GM23338 (cell line): ENCODE measurements at regions not wholly inside any gene's neighbourhood (a gene's known extent, or its start where the extent isn't known, plus 50 kb on each side); places are given as distances from the start of the nearest gene placed in this dataset.

Experiments used
- ATAC-seq: fragments of 200-7000 bp; cut with Tn5 transposase; 3 replicates; pipeline ENCODE4 v1.9.1; 2020
- DNase-seq: peaks from one replicate; pipeline ENCODE4 v3.0.0-alpha.2; 2015; ENCODE audit warnings: low spot score
- H2AFZ ChIP-seq: fragments of 200-600 bp; sonication (generic); 2 replicates; pipeline ENCODE4 v1.8.0; 2016; ENCODE audit warnings: antibody characterized with exemption, mild to moderate bottlenecking, moderate library complexity
- H3F3A ChIP-seq: fragments of 200-600 bp; sonication (generic); replicated peaks from 2 replicates; pipeline ENCODE4 v1.8.0; 2017; ENCODE audit warnings: antibody characterized with exemption, mixed run types, low read depth
- H3K27ac ChIP-seq: fragments of 200-600 bp; sonication (generic); 2 replicates; pipeline ENCODE4 v1.6.1; 2016; ENCODE audit warnings: low read depth
- H3K27me3 ChIP-seq: fragments of 200-600 bp; sonication (generic); 2 replicates; pipeline ENCODE4 v1.8.0; 2016; ENCODE audit warnings: mild to moderate bottlenecking, mixed run types, moderate library complexity; ENCODE audit not compliant: insufficient read depth
- H3K36me3 ChIP-seq: fragments of 200-600 bp; sonication (generic); 2 replicates; pipeline ENCODE4 v1.8.0; 2016; ENCODE audit warnings: mild to moderate bottlenecking; ENCODE audit not compliant: insufficient read depth
- H3K4me1 ChIP-seq: fragments of 200-600 bp; sonication (generic); 2 replicates; pipeline ENCODE4 v1.8.0; 2016; ENCODE audit warnings: mild to moderate bottlenecking, moderate library complexity; ENCODE audit not compliant: insufficient read depth
- H3K4me2 ChIP-seq: fragments of 200-600 bp; sonication (generic); 2 replicates; pipeline ENCODE4 v1.7.1; 2017; ENCODE audit warnings: mixed run types
- H3K4me3 ChIP-seq: fragments of 200-600 bp; sonication (generic); 2 replicates; pipeline ENCODE4 v1.6.1; 2016; ENCODE audit warnings: mixed run types
- H3K79me2 ChIP-seq: fragments of 200-600 bp; sonication (generic); replicated peaks from 2 replicates; pipeline ENCODE4 v1.8.0; 2017; ENCODE audit warnings: mild to moderate bottlenecking; ENCODE audit not compliant: insufficient read depth
- H3K9me2 ChIP-seq: fragments of 200-600 bp; sonication (generic); 2 replicates; pipeline ENCODE4 v1.8.0; 2017; ENCODE audit not compliant: insufficient read depth
- H4K20me1 ChIP-seq: fragments of 200-600 bp; sonication (generic); replicated peaks from 2 replicates; pipeline ENCODE4 v1.8.0; 2017; ENCODE audit warnings: mild to moderate bottlenecking; ENCODE audit not compliant: insufficient read depth
- H3K27ac Mint-ChIP-seq: 2 replicates; pipeline ENCODE4 v1.8.0; 2020; ENCODE audit warnings: inconsistent platforms, mild to moderate bottlenecking, moderate library complexity, mixed read lengths
- H3K27me3 Mint-ChIP-seq: 3 replicates; pipeline ENCODE4 v1.8.0; 2022; ENCODE audit warnings: low read depth, mild to moderate bottlenecking, moderate library complexity, mixed read lengths, inconsistent platforms; ENCODE audit not compliant: insufficient read depth, poor library complexity
- H3K36me3 Mint-ChIP-seq: 3 replicates; pipeline ENCODE4 v1.8.0; 2021; ENCODE audit warnings: low read depth, mild to moderate bottlenecking, inconsistent platforms, moderate library complexity, mixed read lengths
- H3K4me1 Mint-ChIP-seq: 3 replicates; pipeline ENCODE4 v1.8.0; 2020; ENCODE audit warnings: mild to moderate bottlenecking, inconsistent platforms, mixed read lengths
- H3K4me3 Mint-ChIP-seq: 3 replicates; pipeline ENCODE4 v1.8.0; 2021; ENCODE audit warnings: moderate library complexity, mild to moderate bottlenecking, inconsistent platforms, mixed read lengths
- H3K9me3 Mint-ChIP-seq: 3 replicates; pipeline ENCODE4 v1.8.0; 2020; ENCODE audit warnings: moderate library complexity, mild to moderate bottlenecking, inconsistent platforms, mixed read lengths
- CREB1 ChIP-seq: fragments of 250-450 bp; sonication (Bioruptor Pico); IDR thresholded peaks from 2 replicates; pipeline ENCODE4 v1.5.0; 2020; ENCODE audit warnings: low read depth, mild to moderate bottlenecking, moderate library complexity
- EZH2 ChIP-seq: fragments of 200-600 bp; sonication (generic); IDR thresholded peaks from one replicate; pipeline ENCODE4 v1.8.0; 2017; ENCODE audit warnings: antibody characterized with exemption, mild to moderate bottlenecking, low read depth; ENCODE audit not compliant: unreplicated experiment
- JUNB ChIP-seq: IDR thresholded peaks from one replicate; pipeline ENCODE4 v1.6.1; 2016; ENCODE audit warnings: antibody characterized with exemption; ENCODE audit not compliant: unreplicated experiment
- NANOG ChIP-seq: IDR thresholded peaks from 2 replicates; pipeline ENCODE4 v1.6.1; 2016; ENCODE audit warnings: antibody characterized with exemption, borderline replicate concordance
- POLR2AphosphoS5 ChIP-seq: IDR thresholded peaks from 2 replicates; pipeline ENCODE4 v1.6.1; 2016; ENCODE audit warnings: antibody characterized with exemption, low read depth
- REST ChIP-seq: IDR thresholded peaks from one replicate; pipeline ENCODE4 v1.6.1; 2018; ENCODE audit warnings: antibody characterized with exemption; ENCODE audit not compliant: unreplicated experiment
- STAT1 ChIP-seq: IDR thresholded peaks from one replicate; pipeline ENCODE4 v1.6.1; 2016; ENCODE audit warnings: antibody characterized with exemption; ENCODE audit not compliant: unreplicated experiment
- ZNF114 ChIP-seq: fragments of 250-450 bp; sonication (Bioruptor Pico); IDR thresholded peaks from 2 replicates; pipeline ENCODE4 v1.5.0; 2020; ENCODE audit warnings: mild to moderate bottlenecking, moderate library complexity
- ZNF331 ChIP-seq: fragments of 250-450 bp; sonication (Bioruptor Pico); IDR thresholded peaks from 2 replicates; pipeline ENCODE4 v1.5.0; 2020; ENCODE audit warnings: low read depth, mild to moderate bottlenecking, moderate library complexity
- ZNF462 ChIP-seq: fragments of 250-450 bp; sonication (Bioruptor Pico); IDR thresholded peaks from 2 replicates; pipeline ENCODE4 v1.5.0; 2020; ENCODE audit warnings: mild to moderate bottlenecking, moderate library complexity
- TF ChIP-seq, protein P1 (sequence below): IDR thresholded peaks from 2 replicates; pipeline ENCODE4 v1.6.1; 2016; ENCODE audit warnings: antibody characterized with exemption
- TF ChIP-seq, protein P2 (sequence below), 2 experiments: fragments of 200-600 bp in 1 of 2; sonication (generic) in 1 of 2; conservative IDR thresholded peaks; 2 replicates each; pipeline versions ENCODE4 v1.5.1 to v1.6.1; 2016 to 2017; ENCODE audit warnings: antibody characterized with exemption in 2 of 2, low read depth in 2 of 2, mild to moderate bottlenecking in 2 of 2, moderate library complexity in 1 of 2

- H3K79me2 ChIP-seq, result no peaks in the 10 kb centered on the region
- H2AFZ ChIP-seq, result peak overlapping the region; percentile 72; the same call in 1 of the 2 replicates
- DNase-seq, result no peak
- no peak overlapping the region for H3K4me2 ChIP-seq
- Mint-ChIP-seq H3K4me3 (no peak overlapping the region), H3K9me3 (no peaks in the 10 kb centered on the region), H3K4me1 (no peaks in the 10 kb centered on the region), H3K27me3 (no peaks in the 10 kb centered on the region), H3K36me3 (no peaks in the 10 kb centered on the region), H3K27ac (no peak overlapping the region)
- no peaks in the 10 kb centered on the region for H3K36me3 ChIP-seq
- no peaks in the 10 kb centered on the region for H3K27me3 ChIP-seq
- TF ChIP-seq JUNB (no peak), EZH2 (no peak), CREB1 (CRISPR knock-in tag) (no peak), POLR2AphosphoS5 (no peak), REST (no peak), ZNF331 (CRISPR knock-in tag) (no peak), ZNF462 (CRISPR knock-in tag) (no peak), ZNF114 (no peak), STAT1 (no peak), NANOG (no peak)
- TF ChIP-seq, protein P1, sequence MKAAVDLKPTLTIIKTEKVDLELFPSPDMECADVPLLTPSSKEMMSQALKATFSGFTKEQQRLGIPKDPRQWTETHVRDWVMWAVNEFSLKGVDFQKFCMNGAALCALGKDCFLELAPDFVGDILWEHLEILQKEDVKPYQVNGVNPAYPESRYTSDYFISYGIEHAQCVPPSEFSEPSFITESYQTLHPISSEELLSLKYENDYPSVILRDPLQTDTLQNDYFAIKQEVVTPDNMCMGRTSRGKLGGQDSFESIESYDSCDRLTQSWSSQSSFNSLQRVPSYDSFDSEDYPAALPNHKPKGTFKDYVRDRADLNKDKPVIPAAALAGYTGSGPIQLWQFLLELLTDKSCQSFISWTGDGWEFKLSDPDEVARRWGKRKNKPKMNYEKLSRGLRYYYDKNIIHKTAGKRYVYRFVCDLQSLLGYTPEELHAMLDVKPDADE, result no peak
- TF ChIP-seq, protein P2, sequence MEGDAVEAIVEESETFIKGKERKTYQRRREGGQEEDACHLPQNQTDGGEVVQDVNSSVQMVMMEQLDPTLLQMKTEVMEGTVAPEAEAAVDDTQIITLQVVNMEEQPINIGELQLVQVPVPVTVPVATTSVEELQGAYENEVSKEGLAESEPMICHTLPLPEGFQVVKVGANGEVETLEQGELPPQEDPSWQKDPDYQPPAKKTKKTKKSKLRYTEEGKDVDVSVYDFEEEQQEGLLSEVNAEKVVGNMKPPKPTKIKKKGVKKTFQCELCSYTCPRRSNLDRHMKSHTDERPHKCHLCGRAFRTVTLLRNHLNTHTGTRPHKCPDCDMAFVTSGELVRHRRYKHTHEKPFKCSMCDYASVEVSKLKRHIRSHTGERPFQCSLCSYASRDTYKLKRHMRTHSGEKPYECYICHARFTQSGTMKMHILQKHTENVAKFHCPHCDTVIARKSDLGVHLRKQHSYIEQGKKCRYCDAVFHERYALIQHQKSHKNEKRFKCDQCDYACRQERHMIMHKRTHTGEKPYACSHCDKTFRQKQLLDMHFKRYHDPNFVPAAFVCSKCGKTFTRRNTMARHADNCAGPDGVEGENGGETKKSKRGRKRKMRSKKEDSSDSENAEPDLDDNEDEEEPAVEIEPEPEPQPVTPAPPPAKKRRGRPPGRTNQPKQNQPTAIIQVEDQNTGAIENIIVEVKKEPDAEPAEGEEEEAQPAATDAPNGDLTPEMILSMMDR (conservative IDR thresholded peaks at IDR 0.05; ENCODE audit: low read depth in 2 of 2), result no peak
- H3K4me3 ChIP-seq, result no peak overlapping the region
- H3K4me1 ChIP-seq, result no peaks in the 10 kb centered on the region
- ATAC-seq, result no peak
- no peaks in the 10 kb centered on the region for H3K9me2 ChIP-seq
- no peaks in the 10 kb centered on the region for H4K20me1 ChIP-seq
- H3K27ac ChIP-seq, result no peak overlapping the region
- H3F3A ChIP-seq, result no peaks in the 10 kb centered on the region
These were observed 1235.3 kb downstream of the FSTL5 start for GRCh38 chr4:160928482-160928881.
